ENCODE measurements at regions not wholly inside any gene's neighbourhood (a gene's known extent, or its start where the extent isn't known, plus 50 kb on each side); places are given as distances from the start of the nearest gene placed in this dataset.
"Not testable (repeated sequence)": the region's sequence is repeated elsewhere in the genome, so short reads cannot be mapped to it uniquely, and the experiment has no call there.

- no peak overlapping the region for H3K4me3 ChIP-seq (replicated peaks in 1 of 2; ENCODE audit: low read depth in 2 of 2, low read length in 2 of 2)
- DNase-seq (ENCODE audit: low read depth in 2 of 2) = no peak
- TF ChIP-seq, protein P1, sequence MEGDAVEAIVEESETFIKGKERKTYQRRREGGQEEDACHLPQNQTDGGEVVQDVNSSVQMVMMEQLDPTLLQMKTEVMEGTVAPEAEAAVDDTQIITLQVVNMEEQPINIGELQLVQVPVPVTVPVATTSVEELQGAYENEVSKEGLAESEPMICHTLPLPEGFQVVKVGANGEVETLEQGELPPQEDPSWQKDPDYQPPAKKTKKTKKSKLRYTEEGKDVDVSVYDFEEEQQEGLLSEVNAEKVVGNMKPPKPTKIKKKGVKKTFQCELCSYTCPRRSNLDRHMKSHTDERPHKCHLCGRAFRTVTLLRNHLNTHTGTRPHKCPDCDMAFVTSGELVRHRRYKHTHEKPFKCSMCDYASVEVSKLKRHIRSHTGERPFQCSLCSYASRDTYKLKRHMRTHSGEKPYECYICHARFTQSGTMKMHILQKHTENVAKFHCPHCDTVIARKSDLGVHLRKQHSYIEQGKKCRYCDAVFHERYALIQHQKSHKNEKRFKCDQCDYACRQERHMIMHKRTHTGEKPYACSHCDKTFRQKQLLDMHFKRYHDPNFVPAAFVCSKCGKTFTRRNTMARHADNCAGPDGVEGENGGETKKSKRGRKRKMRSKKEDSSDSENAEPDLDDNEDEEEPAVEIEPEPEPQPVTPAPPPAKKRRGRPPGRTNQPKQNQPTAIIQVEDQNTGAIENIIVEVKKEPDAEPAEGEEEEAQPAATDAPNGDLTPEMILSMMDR (IDR thresholded peaks at IDR 0.05; ENCODE audit: low read depth, low read length) = no peak
Observed at GRCh38 chr5:162664846-162665245, 597.3 kb downstream of the GABRG2 start.

GRCh38 chr5:162668926-162669325, 601.4 kb downstream of the GABRG2 start:
- H3K4me3 ChIP-seq (replicated peaks in 1 of 2; ENCODE audit: low read depth in 2 of 2, low read length in 2 of 2) = no peak overlapping the region
- no peak for DNase-seq (ENCODE audit: low read depth in 2 of 2)
- TF ChIP-seq, protein P1 (IDR thresholded peaks at IDR 0.05; ENCODE audit: low read depth, low read length) = no peak

DNA sequence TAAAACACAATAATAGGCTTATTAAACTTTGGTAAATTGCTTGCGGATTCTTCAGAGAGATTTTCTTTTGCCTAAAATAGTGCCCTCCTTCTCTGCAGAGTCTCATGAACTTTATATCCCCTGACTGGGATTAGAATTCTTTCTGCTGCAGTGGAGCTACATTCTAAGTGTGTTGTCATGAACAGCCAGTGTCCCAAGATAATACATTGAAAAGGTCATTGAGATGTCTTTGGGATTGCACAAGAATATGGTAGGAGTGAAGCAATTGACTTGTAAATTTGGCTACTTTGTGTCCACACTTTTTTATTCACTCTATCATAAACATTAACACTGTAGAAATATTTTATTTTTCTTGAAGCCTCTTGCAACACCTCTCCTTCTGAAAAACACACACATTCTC, 604.5 kb downstream of the GABRG2 start:
- no peak for DNase-seq (ENCODE audit: low read depth in 2 of 2)
- no peak overlapping the region for H3K4me3 ChIP-seq (replicated peaks in 1 of 2; ENCODE audit: low read depth in 2 of 2, low read length in 2 of 2)
- TF ChIP-seq, protein P1 (IDR thresholded peaks at IDR 0.05; ENCODE audit: low read depth, low read length) = no peak

GRCh38 chr5:162683284-162683683, 615.7 kb downstream of the GABRG2 start:
- TF ChIP-seq, protein P1 (IDR thresholded peaks at IDR 0.05; ENCODE audit: low read depth, low read length) = no peak
- no peak for DNase-seq (ENCODE audit: low read depth in 2 of 2)
- no peak overlapping the region for H3K4me3 ChIP-seq (replicated peaks in 1 of 2; ENCODE audit: low read depth in 2 of 2, low read length in 2 of 2)

- DNase-seq (ENCODE audit: low read depth in 2 of 2) = no peak
- TF ChIP-seq, protein P1 (IDR thresholded peaks at IDR 0.05; ENCODE audit: low read depth, low read length) = no peak
- no peak overlapping the region for H3K4me3 ChIP-seq (replicated peaks in 1 of 2; ENCODE audit: low read depth in 2 of 2, low read length in 2 of 2)
Observed at GRCh38 chr5:162684145-162684544, 616.6 kb downstream of the GABRG2 start.

GRCh38 chr5:162685302-162685701, 617.7 kb downstream of the GABRG2 start:
- no peak for DNase-seq (ENCODE audit: low read depth in 2 of 2)
- TF ChIP-seq, protein P1 (IDR thresholded peaks at IDR 0.05; ENCODE audit: low read depth, low read length) = no peak
- no peak overlapping the region for H3K4me3 ChIP-seq (replicated peaks in 1 of 2; ENCODE audit: low read depth in 2 of 2, low read length in 2 of 2)

DNA sequence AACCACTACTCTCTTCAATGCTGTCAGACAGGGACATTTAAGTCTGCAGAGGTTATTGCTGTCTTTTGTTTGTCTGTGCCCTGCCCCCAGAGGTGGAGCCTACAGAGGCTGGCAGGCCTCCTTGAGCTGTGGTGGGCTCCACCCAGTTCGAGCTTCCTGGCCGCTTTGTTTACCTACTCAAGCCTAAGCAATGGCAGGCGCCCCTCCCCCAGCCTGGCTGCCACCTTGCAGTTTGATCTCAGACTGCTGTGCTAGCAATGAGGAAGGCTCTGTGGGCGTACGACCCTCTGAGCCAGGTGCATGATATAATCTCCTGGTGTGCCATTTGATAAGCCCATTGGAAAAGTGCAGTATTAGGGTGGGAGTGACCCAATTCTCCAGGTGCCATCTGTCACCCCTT, 628.7 kb downstream of the GABRG2 start:
- not testable (repeated sequence) for DNase-seq (ENCODE audit: low read depth in 2 of 2)

More for the DNA sequence above, 628.7 kb downstream of the GABRG2 start:
- not testable (repeated sequence) for H3K4me3 ChIP-seq (replicated peaks in 1 of 2; ENCODE audit: low read depth in 2 of 2, low read length in 2 of 2)

Data from cardiac fibroblast (primary cell).